DOHH2 (cell line): ENCODE measurements at regions not wholly inside any gene's neighbourhood (a gene's known extent, or its start where the extent isn't known, plus 50 kb on each side); places are given as distances from the start of the nearest gene placed in this dataset.

ENCODE experiments used
- H3F3A ChIP-seq: fragments of 200-600 bp; sonication (generic), shearing (Covaris generic); 2 replicates; pipeline ENCODE4 v1.6.0; 2016; ENCODE audit warnings: antibody characterized with exemption, mild to moderate bottlenecking; ENCODE audit not compliant: control insufficient read depth, insufficient read depth
- H3K27ac ChIP-seq: fragments of 200-600 bp; sonication (generic); 2 replicates; pipeline ENCODE4 v1.5.1; 2014; ENCODE audit warnings: low read depth, mild to moderate bottlenecking, low read length, moderate library complexity
- H3K27me3 ChIP-seq: fragments of 200-600 bp; sonication (generic); 2 replicates; pipeline ENCODE4 v1.6.1; 2014; ENCODE audit warnings: mild to moderate bottlenecking, low read length, mixed read lengths; ENCODE audit not compliant: control insufficient read depth
- H3K36me3 ChIP-seq: fragments of 200-600 bp; sonication (generic); 2 replicates; pipeline ENCODE4 v1.6.1; 2014; ENCODE audit warnings: mild to moderate bottlenecking, low read length, moderate library complexity, mixed read lengths; ENCODE audit not compliant: control insufficient read depth
- H3K4me1 ChIP-seq: fragments of 200-600 bp; sonication (generic); 2 replicates; pipeline ENCODE4 v1.6.1; 2014; ENCODE audit warnings: mild to moderate bottlenecking, low read length, mixed read lengths; ENCODE audit not compliant: control insufficient read depth
- H3K4me2 ChIP-seq: fragments of 200-600 bp; sonication (generic); 2 replicates; pipeline ENCODE4 v1.6.0; 2014; ENCODE audit warnings: mild to moderate bottlenecking, low read length, moderate library complexity
- H3K4me3 ChIP-seq: fragments of 200-600 bp; sonication (generic); 2 replicates; pipeline ENCODE4 v1.5.1; 2014; ENCODE audit warnings: mild to moderate bottlenecking, low read length, mixed read lengths
- H3K79me2 ChIP-seq: fragments of 200-600 bp; sonication (generic); 2 replicates; pipeline ENCODE4 v1.6.1; 2014; ENCODE audit warnings: mild to moderate bottlenecking, low read length, mixed read lengths; ENCODE audit not compliant: control insufficient read depth
- H3K9me2 ChIP-seq: fragments of 200-600 bp; sonication (generic); replicated peaks from 2 replicates; pipeline ENCODE4 v1.6.1; 2014; ENCODE audit warnings: mild to moderate bottlenecking, low read length, mixed read lengths; ENCODE audit not compliant: control insufficient read depth
- H3K9me3 ChIP-seq: fragments of 200-600 bp; sonication (generic); 2 replicates; pipeline ENCODE4 v1.6.1; 2014; ENCODE audit warnings: antibody characterized with exemption, low read length, mixed read lengths; ENCODE audit not compliant: control insufficient read depth, insufficient read depth
- H4K20me1 ChIP-seq: fragments of 200-600 bp; sonication (generic); 2 replicates; pipeline ENCODE4 v1.6.0; 2014; ENCODE audit warnings: low read depth, mild to moderate bottlenecking, antibody characterized with exemption, low read length, moderate library complexity; ENCODE audit not compliant: control insufficient read depth, insufficient read depth
- EZH2phosphoT487 ChIP-seq: fragments of 200-600 bp; sonication (generic); IDR thresholded peaks from 2 replicates; pipeline ENCODE4 v1.6.1; 2017; ENCODE audit warnings: borderline replicate concordance, mild to moderate bottlenecking, antibody characterized with exemption, low read length, moderate library complexity, mixed read lengths
- TF ChIP-seq, protein P1 (sequence below): fragments of 200-600 bp; sonication (generic); IDR thresholded peaks from one replicate; pipeline ENCODE4 v1.5.1; 2014; ENCODE audit warnings: antibody characterized with exemption, mild to moderate bottlenecking, low read depth, low read length; ENCODE audit not compliant: poor library complexity, severe bottlenecking

DNA sequence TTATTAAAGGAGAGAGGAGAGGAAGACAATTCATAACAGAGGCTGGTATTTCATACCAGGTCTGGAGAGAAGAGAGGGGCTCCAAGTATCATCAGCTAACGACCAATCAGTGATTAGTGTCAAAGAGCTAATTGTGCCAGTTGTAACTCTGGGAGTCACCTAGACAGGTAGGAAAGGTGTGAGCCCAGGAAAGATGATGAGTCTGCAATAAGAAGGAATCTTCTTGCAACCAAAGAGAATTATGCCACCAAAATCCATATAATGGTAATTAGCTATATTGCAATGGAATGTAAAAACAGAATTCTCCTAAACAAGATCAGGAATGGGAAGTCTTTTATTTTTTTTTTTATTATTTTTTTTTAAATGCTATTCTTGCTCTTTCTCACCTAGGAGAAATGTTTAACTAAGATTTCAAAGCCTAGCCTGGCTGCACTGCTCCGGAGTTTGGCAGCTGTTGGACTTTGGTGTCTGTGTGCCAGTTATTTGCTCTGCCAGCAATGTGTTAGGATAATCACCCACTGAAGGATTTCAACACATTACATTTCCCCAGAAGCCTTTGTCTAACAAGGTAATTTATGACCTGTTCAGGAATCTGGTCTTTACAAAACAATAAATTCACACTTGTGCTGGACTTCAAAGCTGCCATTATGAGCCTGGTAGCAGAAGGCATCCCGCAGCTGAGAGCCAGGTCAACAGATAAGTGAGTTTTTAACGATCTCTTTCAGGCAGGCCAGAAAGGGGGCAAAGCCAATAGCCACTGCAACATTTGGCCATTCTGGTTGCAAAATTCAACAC lies 89.4 kb downstream of the FOXB1 start:
- H3K4me2 ChIP-seq = no peak overlapping the region
- no peaks in the 10 kb centered on the region for H3K36me3 ChIP-seq
- H3K9me3 ChIP-seq = no peaks in the 10 kb centered on the region
- no peak overlapping the region for H3K4me3 ChIP-seq
- no peak overlapping the region for H3K27ac ChIP-seq
- H4K20me1 ChIP-seq = no peaks in the 10 kb centered on the region
- H3K79me2 ChIP-seq = no peaks in the 10 kb centered on the region
- no peaks in the 10 kb centered on the region for H3F3A ChIP-seq
- TF ChIP-seq, protein P1, sequence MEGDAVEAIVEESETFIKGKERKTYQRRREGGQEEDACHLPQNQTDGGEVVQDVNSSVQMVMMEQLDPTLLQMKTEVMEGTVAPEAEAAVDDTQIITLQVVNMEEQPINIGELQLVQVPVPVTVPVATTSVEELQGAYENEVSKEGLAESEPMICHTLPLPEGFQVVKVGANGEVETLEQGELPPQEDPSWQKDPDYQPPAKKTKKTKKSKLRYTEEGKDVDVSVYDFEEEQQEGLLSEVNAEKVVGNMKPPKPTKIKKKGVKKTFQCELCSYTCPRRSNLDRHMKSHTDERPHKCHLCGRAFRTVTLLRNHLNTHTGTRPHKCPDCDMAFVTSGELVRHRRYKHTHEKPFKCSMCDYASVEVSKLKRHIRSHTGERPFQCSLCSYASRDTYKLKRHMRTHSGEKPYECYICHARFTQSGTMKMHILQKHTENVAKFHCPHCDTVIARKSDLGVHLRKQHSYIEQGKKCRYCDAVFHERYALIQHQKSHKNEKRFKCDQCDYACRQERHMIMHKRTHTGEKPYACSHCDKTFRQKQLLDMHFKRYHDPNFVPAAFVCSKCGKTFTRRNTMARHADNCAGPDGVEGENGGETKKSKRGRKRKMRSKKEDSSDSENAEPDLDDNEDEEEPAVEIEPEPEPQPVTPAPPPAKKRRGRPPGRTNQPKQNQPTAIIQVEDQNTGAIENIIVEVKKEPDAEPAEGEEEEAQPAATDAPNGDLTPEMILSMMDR = no peak
- no peak for TF ChIP-seq EZH2phosphoT487
- no peaks in the 10 kb centered on the region for H3K4me1 ChIP-seq
- H3K9me2 ChIP-seq = no peaks in the 10 kb centered on the region
- no peaks in the 10 kb centered on the region for H3K27me3 ChIP-seq

DNA sequence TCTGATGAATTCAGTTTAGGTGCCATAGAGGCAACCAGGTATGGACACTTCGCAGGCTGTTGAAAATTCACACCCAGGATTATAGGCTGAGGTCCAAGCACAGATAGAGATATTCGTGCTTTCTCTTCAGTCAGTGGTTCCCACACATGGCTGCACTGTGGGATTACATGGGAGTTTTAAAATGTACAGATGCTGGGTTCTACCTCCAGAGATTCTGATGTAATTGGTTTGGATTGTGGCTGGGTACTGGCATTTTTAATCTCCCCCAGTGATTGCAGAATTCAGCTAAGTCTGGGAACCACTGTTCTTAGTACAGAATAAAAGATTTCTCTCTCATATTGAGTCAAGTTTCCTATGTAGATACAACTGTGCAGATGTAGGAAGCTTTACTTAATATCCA lies 91.6 kb downstream of the FOXB1 start:
- no peak overlapping the region for H3K4me3 ChIP-seq
- no peak overlapping the region for H3K27ac ChIP-seq
- H3K27me3 ChIP-seq = no peaks in the 10 kb centered on the region
- no peaks in the 10 kb centered on the region for H3K4me1 ChIP-seq
- no peaks in the 10 kb centered on the region for H4K20me1 ChIP-seq
- no peaks in the 10 kb centered on the region for H3K9me2 ChIP-seq
- no peak overlapping the region for H3K4me2 ChIP-seq
- no peaks in the 10 kb centered on the region for H3K36me3 ChIP-seq
- no peaks in the 10 kb centered on the region for H3K79me2 ChIP-seq
- H3K9me3 ChIP-seq = no peaks in the 10 kb centered on the region
- TF ChIP-seq, protein P1 = no peak
- no peak for TF ChIP-seq EZH2phosphoT487
- no peaks in the 10 kb centered on the region for H3F3A ChIP-seq

DNA sequence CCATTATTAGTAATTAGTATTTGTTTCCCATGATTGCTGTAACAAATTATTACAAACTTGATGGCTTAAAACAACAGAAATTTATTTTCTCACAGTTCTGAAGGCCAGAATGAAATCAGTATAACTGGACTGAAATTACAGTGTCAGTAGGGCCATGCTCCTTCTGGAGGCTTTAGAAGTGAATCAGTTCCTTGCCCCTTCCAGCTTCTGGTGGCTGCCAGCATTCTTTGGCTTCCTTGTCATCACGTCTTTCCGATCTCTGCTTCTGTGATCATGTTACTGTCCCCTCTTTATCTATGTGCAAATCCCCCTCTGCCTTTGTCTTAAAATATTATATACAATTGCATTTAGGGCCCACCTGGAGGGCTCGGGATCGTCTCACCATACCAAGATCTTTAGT lies 92.0 kb downstream of the FOXB1 start:
- H3F3A ChIP-seq = no peaks in the 10 kb centered on the region
- TF ChIP-seq, protein P1 = no peak
- no peak for TF ChIP-seq EZH2phosphoT487
- no peaks in the 10 kb centered on the region for H4K20me1 ChIP-seq
- H3K36me3 ChIP-seq = no peaks in the 10 kb centered on the region
- H3K27ac ChIP-seq = no peak overlapping the region
- H3K4me1 ChIP-seq = no peaks in the 10 kb centered on the region
- no peaks in the 10 kb centered on the region for H3K27me3 ChIP-seq
- no peak overlapping the region for H3K4me2 ChIP-seq
- H3K9me3 ChIP-seq = no peaks in the 10 kb centered on the region
- no peak overlapping the region for H3K4me3 ChIP-seq
- no peaks in the 10 kb centered on the region for H3K9me2 ChIP-seq
- no peaks in the 10 kb centered on the region for H3K79me2 ChIP-seq
